Middle frontal gyrus (tissue), 1 donor: ENCODE measurements at regions not wholly inside any gene's neighbourhood (a gene's known extent, or its start where the extent isn't known, plus 50 kb on each side); places are given as distances from the start of the nearest gene placed in this dataset.

ENCODE experiments used
- DNase-seq: peaks from one replicate; pipeline ENCODE4 v3.0.0-alpha.2; 2015; ENCODE audit warnings: low spot score; ENCODE audit errors: extremely low spot score

DNA sequence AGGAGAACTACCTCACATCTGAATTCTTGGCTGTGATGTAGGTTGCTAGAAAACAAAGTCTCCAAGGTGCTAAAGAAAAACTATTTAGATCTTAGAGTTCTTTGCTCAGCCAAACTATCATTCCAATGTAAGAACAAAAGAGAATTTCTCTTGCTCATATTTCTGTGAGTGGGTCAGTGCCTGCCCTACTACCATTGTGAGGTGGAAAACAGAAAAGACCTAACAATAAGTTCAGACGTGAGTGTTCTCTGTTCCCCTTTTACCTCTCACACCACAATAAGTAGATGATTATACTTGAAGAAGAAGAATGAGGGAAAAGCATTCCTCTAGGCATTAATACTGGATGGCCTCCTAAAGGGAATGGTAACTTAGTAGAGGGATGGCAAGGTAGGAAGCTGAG, 187.4 kb upstream of the KITLG start:
- no peak for DNase-seq

- DNase-seq: no peak
Observed at GRCh38 chr12:88764781-88765480, 184.7 kb upstream of the KITLG start.

DNA sequence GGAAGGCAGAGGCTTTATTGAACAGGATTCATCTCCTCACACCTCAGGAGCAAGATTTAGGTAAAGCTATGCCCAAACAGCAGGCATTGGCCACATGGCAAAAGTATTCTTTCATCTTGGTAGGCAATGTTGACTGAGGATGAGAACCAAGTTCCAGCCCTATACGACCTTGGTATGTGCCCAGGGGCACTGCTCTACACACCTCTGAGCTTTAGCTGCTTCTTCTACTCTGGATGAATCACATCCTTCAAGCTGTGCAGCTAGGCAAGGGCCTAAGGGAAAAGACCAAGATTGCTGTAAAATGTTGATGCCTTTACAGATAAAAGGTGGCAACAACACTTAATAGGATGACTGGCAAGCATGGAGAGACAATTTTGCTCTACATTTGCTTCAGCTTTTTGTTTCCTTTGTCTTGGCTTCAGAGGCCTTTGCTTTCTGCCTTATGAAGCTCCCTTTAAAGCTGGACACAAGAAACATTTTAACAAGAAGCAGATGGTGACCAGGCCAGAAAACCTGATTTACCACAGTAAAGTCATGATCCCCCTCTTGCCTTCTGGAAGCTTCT, 183.3 kb upstream of the KITLG start:
- DNase-seq: no peak

- no peak for DNase-seq
Observed at GRCh38 chr12:88758176-88758575, 177.9 kb upstream of the KITLG start.

GRCh38 chr12:88756917-88757316, 176.6 kb upstream of the KITLG start:
- DNase-seq: no peak

- DNase-seq: no peak
Observed at GRCh38 chr12:88756153-88756552, 175.9 kb upstream of the KITLG start.

DNA sequence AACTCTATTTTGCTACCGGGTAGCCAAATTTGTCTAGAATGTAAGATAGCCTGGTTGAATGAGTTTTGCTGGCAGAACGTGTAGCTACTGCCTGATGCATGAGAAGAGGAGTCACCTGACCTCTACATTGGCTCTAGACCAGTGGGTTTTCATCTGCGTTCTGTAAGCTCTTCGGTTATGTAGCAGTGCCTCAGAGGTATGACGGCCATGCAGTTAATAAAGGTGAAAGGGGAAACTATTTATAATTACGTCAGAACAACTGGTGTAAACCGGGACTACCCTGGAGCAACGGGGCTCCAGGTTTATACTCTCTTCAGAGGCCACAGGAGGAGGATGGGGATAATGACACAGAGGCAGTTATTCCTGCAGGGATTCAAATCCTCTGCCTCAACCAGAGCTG, 173.4 kb upstream of the KITLG start:
- DNase-seq: no peak

- DNase-seq: no peak
Observed at GRCh38 chr12:88753066-88753465, 172.8 kb upstream of the KITLG start.

- DNase-seq: no peak
Observed at GRCh38 chr12:88752183-88752582, 171.9 kb upstream of the KITLG start.

DNA sequence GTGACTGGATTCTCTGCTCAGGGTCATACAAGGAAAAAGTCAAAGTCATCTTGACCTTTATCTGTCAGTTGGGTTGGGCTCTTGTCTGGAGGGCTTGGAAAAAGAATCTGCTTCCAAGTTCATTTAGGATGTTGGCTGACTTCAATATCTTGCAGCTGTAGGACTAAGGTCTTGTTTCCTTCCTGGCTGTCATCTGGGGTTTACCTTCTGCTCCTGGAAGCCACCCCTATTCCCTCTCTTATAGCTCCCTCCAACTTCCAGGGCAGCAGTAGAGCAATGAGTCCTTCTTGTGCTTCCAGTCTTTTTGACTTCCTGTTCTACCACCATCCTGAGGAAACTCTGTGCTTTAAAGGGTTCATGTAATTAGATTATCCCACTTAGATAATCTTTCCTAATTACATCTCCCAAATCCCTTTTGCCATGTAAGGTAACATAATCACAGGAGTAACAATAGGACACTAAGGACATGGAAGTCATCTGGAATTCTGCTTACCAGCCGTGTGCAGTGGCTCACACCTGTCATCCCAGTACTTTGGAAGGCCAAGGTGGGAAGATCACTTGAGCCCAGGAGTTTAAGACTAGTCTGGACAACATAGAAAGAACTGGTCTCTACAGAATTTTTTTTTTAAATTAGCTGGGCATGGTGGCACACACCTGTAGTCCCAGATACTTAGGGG, 170.7 kb upstream of the KITLG start:
- DNase-seq: no peak

DNA sequence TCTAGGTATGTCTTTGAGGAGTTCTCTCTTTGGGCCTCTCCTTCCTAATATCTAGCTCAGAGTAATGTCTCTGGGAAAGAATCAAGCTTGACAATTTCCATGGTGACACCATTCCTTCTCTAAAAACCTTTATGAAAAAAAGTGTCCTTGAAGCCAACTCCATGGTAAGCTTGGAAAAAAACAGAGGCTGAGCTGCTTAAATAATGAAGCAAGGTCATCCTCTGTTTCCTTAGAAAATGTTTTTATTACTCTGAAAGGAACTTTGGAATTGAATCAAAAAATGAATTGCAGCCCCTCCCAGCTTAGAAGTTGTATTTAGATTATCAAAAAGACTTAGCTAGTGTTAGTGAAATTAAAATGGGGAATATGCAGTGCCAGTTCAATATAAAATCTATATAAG, 166.1 kb upstream of the KITLG start:
- DNase-seq: no peak

- DNase-seq: no peak
Observed at GRCh38 chr12:88743946-88744685, 163.8 kb upstream of the KITLG start.

DNA sequence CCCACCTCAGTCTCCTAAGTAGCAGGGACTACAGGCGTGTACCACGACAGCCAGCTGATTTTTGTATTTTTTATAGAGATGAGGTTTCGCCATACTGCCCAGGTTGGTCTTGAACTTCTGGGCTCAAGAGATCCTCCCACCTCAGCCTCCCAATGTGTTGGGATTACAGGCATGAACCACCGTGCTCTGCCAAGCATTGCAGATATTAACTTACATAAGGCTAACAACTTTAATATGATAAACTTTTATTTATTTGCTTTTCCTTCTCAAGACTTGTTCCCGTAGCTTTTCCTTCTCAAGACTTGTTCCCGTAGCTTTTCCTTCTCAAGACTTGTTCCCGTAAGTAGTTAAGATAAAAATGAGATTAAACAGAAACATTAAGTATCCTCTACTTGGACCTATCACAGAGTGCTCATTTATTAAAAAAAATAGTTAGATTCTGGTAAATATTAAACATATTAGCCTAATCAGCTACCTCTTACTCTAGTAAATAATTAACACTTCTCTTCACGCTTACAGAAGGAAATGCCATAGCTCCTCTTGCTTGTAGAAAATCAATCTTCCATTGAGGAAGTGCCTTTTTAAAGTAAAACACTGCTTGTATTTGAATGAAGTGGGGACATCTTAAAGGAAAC, 157.7 kb upstream of the KITLG start:
- DNase-seq: no peak

- no peak for DNase-seq
Observed at GRCh38 chr12:88736031-88736430, 155.8 kb upstream of the KITLG start.

DNA sequence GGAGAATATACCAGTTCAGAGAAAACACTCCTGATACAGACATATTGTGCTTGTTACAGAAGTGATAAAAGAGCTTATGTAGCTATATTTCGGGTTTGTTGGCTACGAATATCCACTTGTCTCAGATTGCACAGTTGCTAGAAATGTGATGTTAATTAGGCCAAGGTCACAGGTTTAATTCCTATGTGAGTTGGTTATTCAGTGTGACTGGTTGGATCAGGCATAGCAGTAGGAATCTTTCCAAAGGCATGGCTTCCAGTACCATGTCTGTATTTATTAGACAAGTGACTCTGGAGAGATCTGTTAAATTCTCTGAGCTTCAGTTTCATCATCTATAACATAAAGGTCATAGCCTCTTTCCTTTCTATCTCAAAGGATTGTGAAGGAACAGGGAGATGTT, 152.7 kb upstream of the KITLG start:
- no peak for DNase-seq

DNA sequence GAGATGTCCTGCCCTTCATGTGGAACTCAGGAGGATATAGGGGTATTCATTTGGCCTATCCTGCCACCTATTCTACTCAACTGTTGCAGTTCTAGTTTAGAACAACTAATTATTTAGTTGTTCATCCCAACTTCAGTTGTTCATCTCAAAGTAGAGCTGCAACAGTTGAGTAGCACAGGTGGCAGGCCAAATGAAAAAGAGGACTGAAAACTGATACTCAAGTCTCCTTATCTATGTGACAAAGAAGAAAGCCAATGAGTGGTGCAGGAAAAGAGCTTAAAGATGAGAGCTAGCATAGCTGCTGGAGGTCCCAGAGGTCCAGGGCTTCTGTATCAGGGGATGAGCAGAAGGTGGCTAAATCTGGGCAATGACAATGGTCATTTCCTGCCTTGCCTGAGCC, 148.9 kb upstream of the KITLG start:
- DNase-seq: no peak

GRCh38 chr12:88726806-88727720, 146.8 kb upstream of the KITLG start:
- DNase-seq: no peak

DNA sequence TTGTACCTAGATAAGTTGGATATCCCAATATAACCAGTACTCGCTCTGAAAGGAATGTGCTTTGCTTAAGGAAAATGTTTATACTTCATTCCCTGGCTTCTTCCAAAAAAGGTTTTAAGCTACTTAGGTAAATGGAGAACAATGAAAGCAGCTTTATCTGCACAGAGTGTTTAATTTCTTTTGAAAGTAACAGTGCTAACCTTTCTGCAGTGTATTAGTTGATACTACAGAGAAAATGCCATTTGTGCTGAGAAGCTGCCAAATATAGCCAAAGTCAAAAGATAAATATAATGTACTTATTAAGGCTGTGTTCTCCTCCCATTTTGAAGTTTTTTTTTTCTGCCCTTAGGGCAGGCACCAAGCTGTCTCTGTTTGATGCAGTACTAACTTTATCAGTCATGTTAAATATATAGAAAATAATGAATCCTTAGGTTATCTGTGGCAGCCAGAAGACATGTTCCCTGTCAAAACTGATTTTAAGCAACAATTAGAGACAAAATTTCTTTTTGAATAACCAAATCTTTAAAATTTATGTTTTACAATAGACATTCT, 145.4 kb upstream of the KITLG start:
- no peak for DNase-seq

GRCh38 chr12:88723219-88723618, 142.9 kb upstream of the KITLG start:
- DNase-seq: no peak
